NCI-H2196 treated with DMSO at 0.1 percent for 48 hours (cell line): ENCODE measurements at regions not wholly inside any gene's neighbourhood (a gene's known extent, or its start where the extent isn't known, plus 50 kb on each side); places are given as distances from the start of the nearest gene placed in this dataset.
"Not testable (repeated sequence)": the region's sequence is repeated elsewhere in the genome, so short reads cannot be mapped to it uniquely, and the experiment has no call there.

Experiments used
- DNase-seq: peaks from one replicate; lab custom pipeline; 2025; ENCODE audit not compliant: unreplicated experiment; lab: John Stamatoyannopoulos, UW

GRCh38 chr2:60357996-60358395, 195.5 kb downstream of the BCL11A start:
- no peak for DNase-seq

- DNase-seq = no peak
Measured at GRCh38 chr2:60356346-60356745, 197.1 kb downstream of the BCL11A start.

GRCh38 chr2:60355849-60356261, 197.6 kb downstream of the BCL11A start:
- no peak for DNase-seq

GRCh38 chr2:60354713-60355112, 198.7 kb downstream of the BCL11A start:
- no peak for DNase-seq

- no peak for DNase-seq
Measured at GRCh38 chr2:60353863-60354262, 199.6 kb downstream of the BCL11A start.

- no peak for DNase-seq
Measured at GRCh38 chr2:60353406-60353800, 200.1 kb downstream of the BCL11A start.

- DNase-seq = no peak
Measured at GRCh38 chr2:60352491-60353405, 200.7 kb downstream of the BCL11A start.

- DNase-seq = no peak
Measured at GRCh38 chr2:60351802-60352201, 201.7 kb downstream of the BCL11A start.

- no peak for DNase-seq
Measured at GRCh38 chr2:60351321-60351720, 202.1 kb downstream of the BCL11A start.

- no peak for DNase-seq
Measured at GRCh38 chr2:60350791-60351190, 202.7 kb downstream of the BCL11A start.

- no peak for DNase-seq
Measured at GRCh38 chr2:60347781-60348180, 205.7 kb downstream of the BCL11A start.

- not testable (repeated sequence) for DNase-seq
Measured at GRCh38 chr2:60342491-60342890, 211.0 kb downstream of the BCL11A start.

GRCh38 chr2:60341151-60341550, 212.3 kb downstream of the BCL11A start:
- DNase-seq = no peak

GRCh38 chr2:60339286-60339685, 214.2 kb downstream of the BCL11A start:
- no peak for DNase-seq

- no peak for DNase-seq
Measured at GRCh38 chr2:60337142-60337497, 216.3 kb downstream of the BCL11A start.

GRCh38 chr2:60336442-60337141, 216.9 kb downstream of the BCL11A start:
- DNase-seq = no peak

- DNase-seq = no peak
Measured at GRCh38 chr2:60335533-60336237, 217.8 kb downstream of the BCL11A start.

GRCh38 chr2:60334610-60335009, 218.8 kb downstream of the BCL11A start:
- no peak for DNase-seq

GRCh38 chr2:60333264-60333663, 220.2 kb downstream of the BCL11A start:
- no peak for DNase-seq

- DNase-seq = no peak
Measured at GRCh38 chr2:60331115-60331809, 222.2 kb downstream of the BCL11A start.

- no peak for DNase-seq
Measured at GRCh38 chr2:60329225-60329624, 224.2 kb downstream of the BCL11A start.
